IMR-90 (cell line): ENCODE measurements at regions not wholly inside any gene's neighbourhood (a gene's known extent, or its start where the extent isn't known, plus 50 kb on each side); places are given as distances from the start of the nearest gene placed in this dataset.

ENCODE experiments used
- ATAC-seq: fragments of 200-7000 bp; cut with Tn5 transposase; 2 replicates; pipeline ENCODE4 v1.9.1; 2020; ENCODE audit warnings: low read depth, mild to moderate bottlenecking, moderate library complexity
- BruUV-seq: library from RNA; stranded (reverse); fragments of 400-500 nt; replicated peaks from 2 replicates; lab custom pipeline; 2021; lab: Mats Ljungman, UMichigan
- CTCF ChIA-PET: fragments of 300-600 bp; formaldehyde crosslinking; extraction: SDS; loops from one replicate; lab custom pipeline; 2021; ENCODE audit warnings: antibody characterized with exemption; lab: Yijun Ruan, JAX
- POLR2A ChIA-PET: fragments of 300-600 bp; sonication (Branson Sonifier 250); formaldehyde crosslinking; loops from one replicate; lab custom pipeline; 2022; ENCODE audit warnings: antibody characterized with exemption; ENCODE audit not compliant: unreplicated experiment; lab: Charles Lee
- DNase-seq: peaks from one replicate; pipeline ENCODE4 v3.0.0; 2013
- H2AFZ ChIP-seq: replicated peaks from 2 replicates; pipeline ENCODE3; 2013; ENCODE audit warnings: low read length, mild to moderate bottlenecking; ENCODE audit not compliant: poor library complexity
- H2AK5ac ChIP-seq: 2 replicates; pipeline ENCODE4 v1.6.1; 2013; ENCODE audit warnings: low read depth, low read length, inconsistent platforms
- H2AK9ac ChIP-seq: replicated peaks from 2 replicates; pipeline ENCODE3; 2013; ENCODE audit warnings: mild to moderate bottlenecking, low read depth, low read length, moderate library complexity; ENCODE audit not compliant: poor library complexity
- H2BK120ac ChIP-seq: 2 replicates; pipeline ENCODE4 v1.6.1; 2013; ENCODE audit warnings: low read depth, low read length, inconsistent platforms
- H2BK15ac ChIP-seq: 3 replicates; pipeline ENCODE4 v1.6.1; 2013; ENCODE audit warnings: low read depth, low read length, inconsistent platforms
- H2BK20ac ChIP-seq: 2 replicates; pipeline ENCODE4 v1.6.1; 2013; ENCODE audit warnings: low read depth, mild to moderate bottlenecking, inconsistent platforms, low read length, moderate library complexity
- H2BK5ac ChIP-seq: 2 replicates; pipeline ENCODE4 v1.6.1; 2013; ENCODE audit warnings: mild to moderate bottlenecking, low read depth, low read length, inconsistent platforms; ENCODE audit not compliant: poor library complexity, severe bottlenecking
- H3K14ac ChIP-seq: replicated peaks from 2 replicates; pipeline ENCODE4 v1.6.1; 2013; ENCODE audit warnings: low read depth, low read length, inconsistent platforms
- H3K18ac ChIP-seq: 2 replicates; pipeline ENCODE4 v1.6.1; 2013; ENCODE audit warnings: low read depth, low read length, control low read depth
- H3K23ac ChIP-seq: 2 replicates; pipeline ENCODE4 v1.6.1; 2013; ENCODE audit warnings: low read depth, low read length, inconsistent platforms
- H3K27ac ChIP-seq: 2 replicates; pipeline ENCODE4 v1.5.1; 2013; ENCODE audit warnings: mild to moderate bottlenecking, control low read depth, low read length; ENCODE audit not compliant: insufficient read depth
- H3K27me3 ChIP-seq: 2 replicates; pipeline ENCODE4 v1.6.1; 2013; ENCODE audit warnings: low read length; ENCODE audit not compliant: control insufficient read depth, insufficient read depth
- H3K36me3 ChIP-seq: 2 replicates; pipeline ENCODE4 v1.6.1; 2013; ENCODE audit warnings: low read length, mixed read lengths; ENCODE audit not compliant: control insufficient read depth, insufficient read depth
- H3K4ac ChIP-seq: 2 replicates; pipeline ENCODE4 v1.6.1; 2013; ENCODE audit warnings: low read depth, low read length, inconsistent platforms
- H3K4me1 ChIP-seq: 2 replicates; pipeline ENCODE4 v1.6.1; 2013; ENCODE audit warnings: low read length, mixed read lengths; ENCODE audit not compliant: control insufficient read depth, insufficient read depth
- H3K4me2 ChIP-seq: 2 replicates; pipeline ENCODE4 v1.6.1; 2013; ENCODE audit warnings: low read depth, mild to moderate bottlenecking, control low read depth, low read length, moderate library complexity
- H3K4me3 ChIP-seq: 2 replicates; pipeline ENCODE4 v1.5.1; 2013; ENCODE audit warnings: low read depth, mild to moderate bottlenecking, control low read depth, low read length, moderate library complexity; ENCODE audit not compliant: insufficient read depth
- H3K56ac ChIP-seq: 2 replicates; pipeline ENCODE4 v1.6.1; 2013; ENCODE audit warnings: low read length, inconsistent platforms; ENCODE audit not compliant: insufficient read depth; ENCODE audit errors: extremely low read depth
- H3K79me1 ChIP-seq, 2 experiments: 2 replicates each; pipeline ENCODE4 v1.6.1; 2013; ENCODE audit warnings: low read length in 2 of 2, inconsistent platforms in 1 of 2, low read depth in 1 of 2
- H3K9ac ChIP-seq: 2 replicates; pipeline ENCODE4 v1.6.1; 2013; ENCODE audit warnings: low read depth, low read length, control low read depth
- H3K9me1 ChIP-seq: 2 replicates; pipeline ENCODE4 v1.6.1; 2013; ENCODE audit warnings: low read length, inconsistent platforms; ENCODE audit not compliant: insufficient read depth
- H3K9me3 ChIP-seq: 2 replicates; pipeline ENCODE4 v1.6.1; 2013; ENCODE audit warnings: low read length; ENCODE audit not compliant: control insufficient read depth, insufficient read depth
- H4K20me1 ChIP-seq: 2 replicates; pipeline ENCODE4 v1.6.1; 2013; ENCODE audit warnings: low read length, inconsistent platforms; ENCODE audit not compliant: insufficient read depth
- H4K5ac ChIP-seq: 2 replicates; pipeline ENCODE4 v1.6.1; 2013; ENCODE audit warnings: mild to moderate bottlenecking, low read depth, low read length, control low read depth
- H4K8ac ChIP-seq, 2 experiments: 2 replicates each; pipeline ENCODE4 v1.6.1; 2013; ENCODE audit warnings: low read depth in 2 of 2, low read length in 2 of 2, control low read depth in 1 of 2, inconsistent platforms in 1 of 2
- H4K91ac ChIP-seq: 2 replicates; pipeline ENCODE4 v1.6.1; 2013; ENCODE audit warnings: low read depth, low read length, inconsistent platforms; ENCODE audit not compliant: insufficient read depth
- SMC3 ChIP-seq: fragments of 150-350 bp; IDR thresholded peaks from 2 replicates; pipeline ENCODE4 v1.6.1; 2016; ENCODE audit warnings: low read depth, mild to moderate bottlenecking, antibody characterized with exemption, low read length, moderate library complexity
- WGBS, 2 experiments: methylation state at CpG; one replicate each; pipeline versions ENCODE4 v1.1.5 to v1.1.7; 2013; ENCODE audit warnings: missing lambda C conversion rate in 2 of 2; ENCODE audit not compliant: insufficient read length in 1 of 2; ENCODE audit errors: extremely low coverage in 2 of 2; 5-methylcytosine and 5-hydroxymethylcytosine counted together
- dilution Hi-C: fragments of 300-500 bp; cut with HindIII; formaldehyde crosslinking; loops from one replicate; pipeline ENCODE4 v1.14.3; 2018; ENCODE audit warnings: low sequenced_read_pairs; ENCODE audit not compliant: unreplicated experiment
- in situ Hi-C: fragments of 300-500 bp; cut with MboI; formaldehyde crosslinking; loops from 3 replicates; pipeline ENCODE4 v1.14.3; 2019; ENCODE audit warnings: low sequenced_read_pairs, inconsistent platforms, mixed read lengths
- intact Hi-C: fragments of 100-400 bp; cut with micrococcal nuclease; formaldehyde crosslinking; loops from 2 replicates; pipeline ENCODE4 v1.10.0; 2022

DNA sequence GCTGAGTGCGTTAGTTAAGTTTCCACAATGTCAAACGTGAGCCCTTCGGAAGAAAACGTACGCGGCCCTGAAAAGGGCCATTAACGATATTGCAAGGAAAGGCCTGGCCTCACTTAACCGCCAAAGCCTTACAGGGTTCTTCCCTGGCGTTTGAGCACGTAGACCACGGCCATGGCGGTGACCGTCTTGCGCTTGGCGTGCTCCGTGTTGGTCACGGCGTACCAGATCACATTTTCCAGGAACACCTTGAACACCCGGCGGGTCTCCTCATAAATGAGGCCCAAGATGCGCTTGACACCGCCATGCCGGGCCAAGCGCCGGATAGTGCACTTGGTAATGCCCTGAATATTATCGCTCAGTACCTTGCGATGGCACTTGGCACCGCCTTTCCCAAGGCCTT is 118.4 kb upstream of the BTN3A2 start:
- DNase-seq (no peak), ATAC-seq (no peak)
- Histone ChIP-seq H3K9ac (no peak overlapping the region), H3K4me2 (no peak overlapping the region), H2BK15ac (no peak overlapping the region), H4K8ac (no peak overlapping the region), H2AK9ac (peak overlapping the region; percentile 15), H2BK20ac (no peak overlapping the region), H3K4me1 (no peaks in the 10 kb centered on the region), H3K14ac (no peak overlapping the region), H3K23ac (no peak overlapping the region), H4K5ac (no peak overlapping the region), H4K91ac (no peak overlapping the region), H2BK5ac (no peak overlapping the region), H3K18ac (no peak overlapping the region), H3K79me1 (no peaks in the 10 kb centered on the region), H2BK120ac (no peak overlapping the region), H3K9me3 (no peaks in the 10 kb centered on the region), H3K27me3 (no peaks in the 10 kb centered on the region), H3K4ac (no peak overlapping the region), H4K20me1 (peaks cover 1% of the 10 kb centered on the region; the same call in 1 of the 2 replicates), H3K27ac (no peak overlapping the region), H3K9me1 (peaks cover 3% of the 10 kb centered on the region; the same call in 1 of the 2 replicates), H2AFZ (no peak overlapping the region), H3K56ac (no peak overlapping the region), H2AK5ac (no peak overlapping the region), H3K36me3 (no peaks in the 10 kb centered on the region), H3K4me3 (no peak overlapping the region)
- dilution Hi-C loops (no loop called here), intact Hi-C loops (no loop called here), in situ Hi-C loops (no loop called here)
- WGBS, 2 experiments, result 97% methylated on average over 25 of the region's 28 CpGs; no CpG with 5 or more reads in 1 of the 2 experiments
- no peak for TF ChIP-seq SMC3
- POLR2A ChIA-PET, result no interaction called here
- no TSS peak for BruUV-seq
- CTCF ChIA-PET, result no interaction called here
